WTC11 (cell line): ENCODE measurements at regions not wholly inside any gene's neighbourhood (a gene's known extent, or its start where the extent isn't known, plus 50 kb on each side); places are given as distances from the start of the nearest gene placed in this dataset.

Experiments
- ATAC-seq: fragments of 200-7000 bp; cut with Tn5 transposase; 2 replicates; pipeline ENCODE4 v1.10.0; 2021; ENCODE audit warnings: mild to moderate bottlenecking, moderate library complexity
- CTCF ChIA-PET: fragments of 300-600 bp; sonication (Branson Sonifier 250); formaldehyde crosslinking; loops from one replicate; lab custom pipeline; 2021; ENCODE audit warnings: antibody characterized with exemption; lab: Charles Lee
- POLR2A ChIA-PET: fragments of 350-600 bp; sonication (Branson Sonifier 250); formaldehyde crosslinking; loops from one replicate; lab custom pipeline; 2021; ENCODE audit warnings: antibody characterized with exemption; lab: Charles Lee
- DNase-seq: peaks from one replicate; pipeline ENCODE4 v3.0.0; 2021; ENCODE audit warnings: low spot score
- H3K27ac Mint-ChIP-seq: 2 replicates; pipeline ENCODE4 v1.8.0; 2021; ENCODE audit warnings: mixed read lengths
- H3K27me3 Mint-ChIP-seq: 2 replicates; pipeline ENCODE4 v1.8.0; 2021; ENCODE audit warnings: low read depth, mild to moderate bottlenecking, moderate library complexity, mixed read lengths
- H3K36me3 Mint-ChIP-seq: 2 replicates; pipeline ENCODE4 v1.8.0; 2021; ENCODE audit warnings: mixed read lengths
- H3K4me1 Mint-ChIP-seq: 2 replicates; pipeline ENCODE4 v1.8.0; 2022; ENCODE audit warnings: mixed read lengths
- H3K4me3 Mint-ChIP-seq: 2 replicates; pipeline ENCODE4 v1.8.0; 2021; ENCODE audit warnings: mild to moderate bottlenecking, moderate library complexity, mixed read lengths
- H3K9me3 Mint-ChIP-seq: 2 replicates; pipeline ENCODE4 v1.8.0; 2021; ENCODE audit warnings: mixed read lengths
- EMX1 ChIP-seq: fragments of 250-450 bp; sonication (Bioruptor Pico); IDR thresholded peaks from 2 replicates; pipeline ENCODE4 v1.8.0; 2021; ENCODE audit warnings: mild to moderate bottlenecking
- ESRRA ChIP-seq: sonication (generic); formaldehyde crosslinking; IDR thresholded peaks from 2 replicates; pipeline ENCODE4 v1.8.1; 2022; ENCODE audit warnings: mild to moderate bottlenecking, missing genetic modification reagents, borderline replicate concordance
- FOXJ3 ChIP-seq: sonication (generic); formaldehyde crosslinking; IDR thresholded peaks from 2 replicates; pipeline ENCODE4 v1.9.0; 2021; ENCODE audit warnings: missing genetic modification reagents, mild to moderate bottlenecking, borderline replicate concordance
- MAX ChIP-seq: sonication (generic); formaldehyde crosslinking; IDR thresholded peaks from 2 replicates; pipeline ENCODE4 v1.8.0; 2022; ENCODE audit warnings: mild to moderate bottlenecking, missing genetic modification reagents
- MXD4 ChIP-seq: fragments of 250-450 bp; sonication (Bioruptor Pico); IDR thresholded peaks from 2 replicates; pipeline ENCODE4 v1.8.0; 2021; ENCODE audit warnings: mild to moderate bottlenecking, moderate library complexity, borderline replicate concordance
- NFATC4 ChIP-seq: fragments of 250-450 bp; sonication (Bioruptor Pico); IDR thresholded peaks from 2 replicates; pipeline ENCODE4 v1.9.0; 2021; ENCODE audit warnings: mild to moderate bottlenecking
- NFE2L1 ChIP-seq: sonication (generic); formaldehyde crosslinking; IDR thresholded peaks from 2 replicates; pipeline ENCODE4 v1.8.1; 2023; ENCODE audit warnings: missing genetic modification reagents
- PRDM15 ChIP-seq: sonication (generic); formaldehyde crosslinking; IDR thresholded peaks from 2 replicates; pipeline ENCODE4 v1.8.0; 2022; ENCODE audit warnings: missing genetic modification reagents
- PRRX2 ChIP-seq: fragments of 250-450 bp; sonication (Bioruptor Pico); IDR thresholded peaks from 2 replicates; pipeline ENCODE4 v1.8.0; 2021; ENCODE audit warnings: mild to moderate bottlenecking
- RELA ChIP-seq: sonication (generic); formaldehyde crosslinking; IDR thresholded peaks from 2 replicates; pipeline ENCODE4 v1.8.1; 2022; ENCODE audit warnings: missing genetic modification reagents, mild to moderate bottlenecking, borderline replicate concordance
- RORB ChIP-seq: fragments of 250-450 bp; sonication (Bioruptor Pico); IDR thresholded peaks from 2 replicates; pipeline ENCODE4 v1.9.0; 2021; ENCODE audit warnings: mild to moderate bottlenecking
- SMAD3 ChIP-seq: sonication (generic); formaldehyde crosslinking; IDR thresholded peaks from 2 replicates; pipeline ENCODE4 v1.8.0; 2022; ENCODE audit warnings: missing genetic modification reagents, mild to moderate bottlenecking, borderline replicate concordance
- SP1 ChIP-seq: sonication (generic); formaldehyde crosslinking; conservative IDR thresholded peaks from 2 replicates; pipeline ENCODE4 v1.8.1; 2022; ENCODE audit warnings: missing genetic modification reagents
- ZBTB21 ChIP-seq: sonication (generic); formaldehyde crosslinking; IDR thresholded peaks from 2 replicates; pipeline ENCODE4 v1.8.1; 2023; ENCODE audit warnings: mild to moderate bottlenecking, missing genetic modification reagents, borderline replicate concordance
- ZMAT4 ChIP-seq: fragments of 250-450 bp; sonication (Bioruptor Pico); IDR thresholded peaks from 2 replicates; pipeline ENCODE4 v1.9.0; 2021; ENCODE audit warnings: mild to moderate bottlenecking
- ZNF121 ChIP-seq: sonication (generic); formaldehyde crosslinking; IDR thresholded peaks from 2 replicates; pipeline ENCODE4 v1.8.0; 2023; ENCODE audit warnings: missing genetic modification reagents
- ZNF138 ChIP-seq: sonication (generic); formaldehyde crosslinking; conservative IDR thresholded peaks from 2 replicates; pipeline ENCODE4 v1.8.1; 2022; ENCODE audit warnings: mild to moderate bottlenecking, moderate library complexity, missing genetic modification reagents
- ZNF232 ChIP-seq: sonication (generic); formaldehyde crosslinking; IDR thresholded peaks from 2 replicates; pipeline ENCODE4 v1.8.0; 2022; ENCODE audit warnings: mild to moderate bottlenecking, missing genetic modification reagents
- ZNF671 ChIP-seq: fragments of 250-450 bp; sonication (Bioruptor Pico); IDR thresholded peaks from 2 replicates; pipeline ENCODE4 v1.8.0; 2021; ENCODE audit warnings: mild to moderate bottlenecking
- TF ChIP-seq, protein P1 (sequence below): fragments of 250-450 bp; sonication (Bioruptor Pico); IDR thresholded peaks from 2 replicates; pipeline ENCODE4 v1.9.0; 2021; ENCODE audit warnings: mild to moderate bottlenecking
- TF ChIP-seq, protein P2 (sequence below): sonication (generic); formaldehyde crosslinking; IDR thresholded peaks from 2 replicates; pipeline ENCODE4 v1.8.1; 2023; ENCODE audit warnings: mild to moderate bottlenecking, missing genetic modification reagents
- TF ChIP-seq, protein P3 (sequence below): sonication (generic); formaldehyde crosslinking; IDR thresholded peaks from 2 replicates; pipeline ENCODE4 v1.8.0; 2023; ENCODE audit warnings: mild to moderate bottlenecking, missing genetic modification reagents

GRCh38 chr5:53334431-53334941, 145.9 kb upstream of the FST start:
- no peak for TF ChIP-seq NFATC4 (CRISPR knock-in tag)
- TF ChIP-seq PRRX2 (CRISPR knock-in tag) = no peak
- no peak for TF ChIP-seq ZNF232 (CRISPR knock-in tag)
- TF ChIP-seq, all 79 proteins: peak for 0
- H3K27me3 Mint-ChIP-seq = no peaks in the 10 kb centered on the region
- H3K9me3 Mint-ChIP-seq = no peaks in the 10 kb centered on the region
- DNase-seq (no peak), ATAC-seq (no peak)
- H3K4me3 Mint-ChIP-seq = no peak overlapping the region
- no peak overlapping the region for H3K27ac Mint-ChIP-seq
- POLR2A ChIA-PET = no interaction called here
- H3K36me3 Mint-ChIP-seq = no peaks in the 10 kb centered on the region
- H3K4me1 Mint-ChIP-seq = no peaks in the 10 kb centered on the region
- CTCF ChIA-PET = no interaction called here

DNA sequence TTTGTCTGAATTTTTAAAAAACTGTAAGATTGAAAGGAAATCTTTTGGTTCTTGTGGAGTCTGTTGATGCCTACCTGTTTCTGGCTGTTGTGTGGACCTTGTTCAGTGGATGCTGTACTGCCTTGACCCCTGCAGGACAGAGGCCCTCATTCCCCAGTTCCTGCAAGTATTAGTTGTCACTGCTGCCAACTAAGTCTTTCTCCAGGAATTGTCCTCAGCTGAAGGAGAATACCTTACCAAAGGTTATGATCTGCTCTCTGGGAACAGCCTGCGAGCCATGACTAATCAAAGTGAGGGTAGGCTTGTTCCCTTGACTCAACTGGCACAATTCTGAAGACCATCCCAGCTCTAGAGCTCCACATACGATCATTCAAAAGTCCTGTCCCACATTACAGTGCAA, 145.3 kb upstream of the FST start:
- Mint-ChIP-seq H3K27ac (no peak overlapping the region), H3K4me3 (no peak overlapping the region), H3K27me3 (no peaks in the 10 kb centered on the region)
- POLR2A ChIA-PET = no interaction called here
- TF ChIP-seq, protein P1, sequence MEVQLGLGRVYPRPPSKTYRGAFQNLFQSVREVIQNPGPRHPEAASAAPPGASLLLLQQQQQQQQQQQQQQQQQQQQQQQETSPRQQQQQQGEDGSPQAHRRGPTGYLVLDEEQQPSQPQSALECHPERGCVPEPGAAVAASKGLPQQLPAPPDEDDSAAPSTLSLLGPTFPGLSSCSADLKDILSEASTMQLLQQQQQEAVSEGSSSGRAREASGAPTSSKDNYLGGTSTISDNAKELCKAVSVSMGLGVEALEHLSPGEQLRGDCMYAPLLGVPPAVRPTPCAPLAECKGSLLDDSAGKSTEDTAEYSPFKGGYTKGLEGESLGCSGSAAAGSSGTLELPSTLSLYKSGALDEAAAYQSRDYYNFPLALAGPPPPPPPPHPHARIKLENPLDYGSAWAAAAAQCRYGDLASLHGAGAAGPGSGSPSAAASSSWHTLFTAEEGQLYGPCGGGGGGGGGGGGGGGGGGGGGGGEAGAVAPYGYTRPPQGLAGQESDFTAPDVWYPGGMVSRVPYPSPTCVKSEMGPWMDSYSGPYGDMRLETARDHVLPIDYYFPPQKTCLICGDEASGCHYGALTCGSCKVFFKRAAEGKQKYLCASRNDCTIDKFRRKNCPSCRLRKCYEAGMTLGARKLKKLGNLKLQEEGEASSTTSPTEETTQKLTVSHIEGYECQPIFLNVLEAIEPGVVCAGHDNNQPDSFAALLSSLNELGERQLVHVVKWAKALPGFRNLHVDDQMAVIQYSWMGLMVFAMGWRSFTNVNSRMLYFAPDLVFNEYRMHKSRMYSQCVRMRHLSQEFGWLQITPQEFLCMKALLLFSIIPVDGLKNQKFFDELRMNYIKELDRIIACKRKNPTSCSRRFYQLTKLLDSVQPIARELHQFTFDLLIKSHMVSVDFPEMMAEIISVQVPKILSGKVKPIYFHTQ = no peak
- TF ChIP-seq ZNF138 (no peak), MXD4 (no peak), ZNF671 (no peak), SMAD3 (CRISPR knock-in tag) (no peak), ZMAT4 (CRISPR knock-in tag) (no peak), PRDM15 (no peak), RELA (CRISPR knock-in tag) (no peak), MAX (CRISPR knock-in tag) (no peak), SP1 (CRISPR knock-in tag) (no peak), EMX1 (CRISPR knock-in tag) (no peak), ESRRA (no peak), NFE2L1 (no peak), FOXJ3 (CRISPR knock-in tag) (no peak), ZNF121 (no peak), RORB (CRISPR knock-in tag) (no peak), ZBTB21 (no peak)
- TF ChIP-seq, protein P2, sequence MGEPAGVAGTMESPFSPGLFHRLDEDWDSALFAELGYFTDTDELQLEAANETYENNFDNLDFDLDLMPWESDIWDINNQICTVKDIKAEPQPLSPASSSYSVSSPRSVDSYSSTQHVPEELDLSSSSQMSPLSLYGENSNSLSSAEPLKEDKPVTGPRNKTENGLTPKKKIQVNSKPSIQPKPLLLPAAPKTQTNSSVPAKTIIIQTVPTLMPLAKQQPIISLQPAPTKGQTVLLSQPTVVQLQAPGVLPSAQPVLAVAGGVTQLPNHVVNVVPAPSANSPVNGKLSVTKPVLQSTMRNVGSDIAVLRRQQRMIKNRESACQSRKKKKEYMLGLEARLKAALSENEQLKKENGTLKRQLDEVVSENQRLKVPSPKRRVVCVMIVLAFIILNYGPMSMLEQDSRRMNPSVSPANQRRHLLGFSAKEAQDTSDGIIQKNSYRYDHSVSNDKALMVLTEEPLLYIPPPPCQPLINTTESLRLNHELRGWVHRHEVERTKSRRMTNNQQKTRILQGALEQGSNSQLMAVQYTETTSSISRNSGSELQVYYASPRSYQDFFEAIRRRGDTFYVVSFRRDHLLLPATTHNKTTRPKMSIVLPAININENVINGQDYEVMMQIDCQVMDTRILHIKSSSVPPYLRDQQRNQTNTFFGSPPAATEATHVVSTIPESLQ (CRISPR knock-in tag) = no peak
- TF ChIP-seq, protein P3, sequence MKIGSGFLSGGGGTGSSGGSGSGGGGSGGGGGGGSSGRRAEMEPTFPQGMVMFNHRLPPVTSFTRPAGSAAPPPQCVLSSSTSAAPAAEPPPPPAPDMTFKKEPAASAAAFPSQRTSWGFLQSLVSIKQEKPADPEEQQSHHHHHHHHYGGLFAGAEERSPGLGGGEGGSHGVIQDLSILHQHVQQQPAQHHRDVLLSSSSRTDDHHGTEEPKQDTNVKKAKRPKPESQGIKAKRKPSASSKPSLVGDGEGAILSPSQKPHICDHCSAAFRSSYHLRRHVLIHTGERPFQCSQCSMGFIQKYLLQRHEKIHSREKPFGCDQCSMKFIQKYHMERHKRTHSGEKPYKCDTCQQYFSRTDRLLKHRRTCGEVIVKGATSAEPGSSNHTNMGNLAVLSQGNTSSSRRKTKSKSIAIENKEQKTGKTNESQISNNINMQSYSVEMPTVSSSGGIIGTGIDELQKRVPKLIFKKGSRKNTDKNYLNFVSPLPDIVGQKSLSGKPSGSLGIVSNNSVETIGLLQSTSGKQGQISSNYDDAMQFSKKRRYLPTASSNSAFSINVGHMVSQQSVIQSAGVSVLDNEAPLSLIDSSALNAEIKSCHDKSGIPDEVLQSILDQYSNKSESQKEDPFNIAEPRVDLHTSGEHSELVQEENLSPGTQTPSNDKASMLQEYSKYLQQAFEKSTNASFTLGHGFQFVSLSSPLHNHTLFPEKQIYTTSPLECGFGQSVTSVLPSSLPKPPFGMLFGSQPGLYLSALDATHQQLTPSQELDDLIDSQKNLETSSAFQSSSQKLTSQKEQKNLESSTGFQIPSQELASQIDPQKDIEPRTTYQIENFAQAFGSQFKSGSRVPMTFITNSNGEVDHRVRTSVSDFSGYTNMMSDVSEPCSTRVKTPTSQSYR (CRISPR knock-in tag) = no peak
- TF ChIP-seq, all 79 proteins: peak for 0
- Mint-ChIP-seq H3K9me3 (no peaks in the 10 kb centered on the region), H3K36me3 (no peaks in the 10 kb centered on the region), H3K4me1 (no peaks in the 10 kb centered on the region)
- CTCF ChIA-PET = no interaction called here
- 0 out of 2 replicates have a peak, but pooled peaks have one; percentile 44 for ATAC-seq
- no peak for DNase-seq
